ENCODE measurements at regions not wholly inside any gene's neighbourhood (a gene's known extent, or its start where the extent isn't known, plus 50 kb on each side); places are given as distances from the start of the nearest gene placed in this dataset.

DNA sequence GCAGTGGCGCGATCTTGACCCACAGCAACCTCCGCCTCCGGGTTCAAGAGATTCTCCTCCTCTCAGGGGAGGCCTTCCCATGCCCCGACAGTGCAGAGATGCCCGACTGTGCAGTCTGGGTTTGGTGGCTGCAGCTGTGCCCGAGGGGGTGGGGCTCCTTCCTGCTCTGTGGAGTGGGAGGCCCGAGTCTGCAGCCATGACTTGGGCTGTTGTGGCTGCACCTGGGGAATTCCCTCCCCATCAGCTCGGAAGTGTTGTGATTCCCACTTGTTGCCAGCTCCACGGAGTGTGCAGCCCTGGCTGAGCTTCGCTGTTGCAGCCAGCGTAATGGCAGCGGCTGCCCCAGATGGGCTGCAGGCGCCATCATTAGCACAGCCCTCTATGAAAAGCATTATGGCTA lies 66.4 kb upstream of the SMIM36 start:
- Histone ChIP-seq H2AFZ (ENCODE audit: low read length) (peak overlapping the region; percentile 33; the same call in 1 of the 2 replicates), H3K79me2 (ENCODE audit: low read length) (no peaks in the 10 kb centered on the region), H3K4me2 (ENCODE audit: low read depth, low read length) (peak overlapping the region; percentile 69), H3K4me1 (ENCODE audit: low read length) (peaks cover 4% of the 10 kb centered on the region; the same call in 1 of the 2 replicates), H3K9me2 (replicated peaks; ENCODE audit: insufficient read depth, low read length) (no peaks in the 10 kb centered on the region), H3K36me3 (replicated peaks; ENCODE audit: insufficient read depth, low read length) (no peaks in the 10 kb centered on the region), H3K27me3 (replicated peaks; ENCODE audit: insufficient read depth, low read length) (peaks cover 4% of the 10 kb centered on the region; the same call in 1 of the 2 replicates), H3K9ac (ENCODE audit: low read length) (no peak overlapping the region), H3K4me3 (ENCODE audit: low read length) (peak overlapping the region; percentile 64; the same call in 1 of the 2 replicates), H3K27ac (ENCODE audit: low read length) (no peak overlapping the region), H3K9me3 (replicated peaks; ENCODE audit: insufficient read depth, low read length) (no peaks in the 10 kb centered on the region), H3F3A (ENCODE audit: insufficient read depth, low read length) (no peaks in the 10 kb centered on the region), H4K20me1 (ENCODE audit: insufficient read depth, low read length) (no peaks in the 10 kb centered on the region)
- TF ChIP-seq EZH2 (optimal IDR thresholded peaks at IDR 0.05; ENCODE audit: low read depth, low read length) (no peak), EZH2phosphoT487 (IDR thresholded peaks at IDR 0.05; ENCODE audit: low read length) (no peak)
- TF ChIP-seq, protein P1, sequence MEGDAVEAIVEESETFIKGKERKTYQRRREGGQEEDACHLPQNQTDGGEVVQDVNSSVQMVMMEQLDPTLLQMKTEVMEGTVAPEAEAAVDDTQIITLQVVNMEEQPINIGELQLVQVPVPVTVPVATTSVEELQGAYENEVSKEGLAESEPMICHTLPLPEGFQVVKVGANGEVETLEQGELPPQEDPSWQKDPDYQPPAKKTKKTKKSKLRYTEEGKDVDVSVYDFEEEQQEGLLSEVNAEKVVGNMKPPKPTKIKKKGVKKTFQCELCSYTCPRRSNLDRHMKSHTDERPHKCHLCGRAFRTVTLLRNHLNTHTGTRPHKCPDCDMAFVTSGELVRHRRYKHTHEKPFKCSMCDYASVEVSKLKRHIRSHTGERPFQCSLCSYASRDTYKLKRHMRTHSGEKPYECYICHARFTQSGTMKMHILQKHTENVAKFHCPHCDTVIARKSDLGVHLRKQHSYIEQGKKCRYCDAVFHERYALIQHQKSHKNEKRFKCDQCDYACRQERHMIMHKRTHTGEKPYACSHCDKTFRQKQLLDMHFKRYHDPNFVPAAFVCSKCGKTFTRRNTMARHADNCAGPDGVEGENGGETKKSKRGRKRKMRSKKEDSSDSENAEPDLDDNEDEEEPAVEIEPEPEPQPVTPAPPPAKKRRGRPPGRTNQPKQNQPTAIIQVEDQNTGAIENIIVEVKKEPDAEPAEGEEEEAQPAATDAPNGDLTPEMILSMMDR (IDR thresholded peaks at IDR 0.05; ENCODE audit: low read length) = no peak
- peak; percentile 40 for DNase-seq

DNA sequence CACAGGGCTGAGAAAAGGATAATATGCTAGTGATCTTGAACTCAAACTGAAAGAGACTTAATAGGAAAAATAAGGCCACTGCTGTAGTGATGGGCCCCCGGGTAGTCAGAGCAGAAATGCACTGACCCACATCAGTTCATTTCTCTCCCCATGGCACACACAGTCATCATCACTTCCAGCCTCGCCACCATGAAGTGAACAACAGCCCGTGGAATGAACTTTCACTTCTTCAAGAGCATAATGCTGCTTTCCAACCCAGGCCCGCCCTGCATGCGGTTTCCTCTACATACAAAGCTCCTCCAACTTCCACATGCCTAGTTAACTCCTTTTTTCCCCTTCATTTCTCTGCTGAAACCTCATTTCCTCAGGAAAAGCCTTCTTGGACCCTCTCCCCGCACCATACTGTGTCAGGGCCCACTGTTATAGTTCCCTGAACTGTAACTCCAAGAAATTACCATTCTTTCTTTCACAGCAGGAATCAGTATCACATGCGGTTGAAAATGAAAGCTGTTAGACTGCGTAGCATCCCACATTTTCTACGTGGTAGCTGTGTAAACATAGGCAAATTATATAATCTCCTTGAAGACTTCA lies 65.8 kb upstream of the SMIM36 start:
- H3K9ac ChIP-seq (ENCODE audit: low read length) = no peak overlapping the region
- no peaks in the 10 kb centered on the region for H3K9me3 ChIP-seq (replicated peaks; ENCODE audit: insufficient read depth, low read length)
- H3K4me3 ChIP-seq (ENCODE audit: low read length) = peak overlapping the region; percentile 64
- H3K4me2 ChIP-seq (ENCODE audit: low read depth, low read length) = peak overlapping the region; percentile 69
- no peaks in the 10 kb centered on the region for H3K79me2 ChIP-seq (ENCODE audit: low read length)
- peaks cover 4% of the 10 kb centered on the region; the same call in 1 of the 2 replicates for H3K27me3 ChIP-seq (replicated peaks; ENCODE audit: insufficient read depth, low read length)
- no peaks in the 10 kb centered on the region for H3K9me2 ChIP-seq (replicated peaks; ENCODE audit: insufficient read depth, low read length)
- TF ChIP-seq EZH2phosphoT487 (IDR thresholded peaks at IDR 0.05; ENCODE audit: low read length) = no peak
- TF ChIP-seq, protein P1 (IDR thresholded peaks at IDR 0.05; ENCODE audit: low read length) = no peak
- H3K27ac ChIP-seq (ENCODE audit: low read length) = no peak overlapping the region
- peak; percentile 45 for DNase-seq
- no peaks in the 10 kb centered on the region for H3F3A ChIP-seq (ENCODE audit: insufficient read depth, low read length)
- no peaks in the 10 kb centered on the region for H4K20me1 ChIP-seq (ENCODE audit: insufficient read depth, low read length)
- no peaks in the 10 kb centered on the region for H3K36me3 ChIP-seq (replicated peaks; ENCODE audit: insufficient read depth, low read length)
- H2AFZ ChIP-seq (ENCODE audit: low read length) = peak overlapping the region; percentile 33; the same call in 1 of the 2 replicates
- H3K4me1 ChIP-seq (ENCODE audit: low read length) = peaks cover 4% of the 10 kb centered on the region; the same call in 1 of the 2 replicates

- Histone ChIP-seq H3K36me3 (replicated peaks; ENCODE audit: insufficient read depth, low read length) (no peaks in the 10 kb centered on the region), H2AFZ (ENCODE audit: low read length) (no peak overlapping the region), H3K9me3 (replicated peaks; ENCODE audit: insufficient read depth, low read length) (no peaks in the 10 kb centered on the region), H3K9me2 (replicated peaks; ENCODE audit: insufficient read depth, low read length) (no peaks in the 10 kb centered on the region), H3K4me1 (ENCODE audit: low read length) (peaks cover 4% of the 10 kb centered on the region; the same call in 1 of the 2 replicates), H3K4me2 (ENCODE audit: low read depth, low read length) (peak overlapping the region; percentile 69), H3K27ac (ENCODE audit: low read length) (no peak overlapping the region), H3K79me2 (ENCODE audit: low read length) (no peaks in the 10 kb centered on the region), H3K27me3 (replicated peaks; ENCODE audit: insufficient read depth, low read length) (peaks cover 4% of the 10 kb centered on the region; the same call in 1 of the 2 replicates), H3K4me3 (ENCODE audit: low read length) (peak overlapping the region; percentile 64; the same call in 1 of the 2 replicates), H3F3A (ENCODE audit: insufficient read depth, low read length) (no peaks in the 10 kb centered on the region), H4K20me1 (ENCODE audit: insufficient read depth, low read length) (no peaks in the 10 kb centered on the region), H3K9ac (ENCODE audit: low read length) (no peak overlapping the region)
- TF ChIP-seq, protein P1 (IDR thresholded peaks at IDR 0.05; ENCODE audit: low read length) = no peak
- TF ChIP-seq EZH2phosphoT487 (IDR thresholded peaks at IDR 0.05; ENCODE audit: low read length) (no peak), EZH2 (optimal IDR thresholded peaks at IDR 0.05; ENCODE audit: low read depth, low read length) (no peak)
- no peak for DNase-seq
Observed at GRCh38 chr17:55576237-55576995, 65.2 kb upstream of the SMIM36 start.
